Neural crest cell (in vitro differentiated cells): ENCODE measurements at regions not wholly inside any gene's neighbourhood (a gene's known extent, or its start where the extent isn't known, plus 50 kb on each side); places are given as distances from the start of the nearest gene placed in this dataset.

Experiments used
- DNase-seq: peaks from one replicate; pipeline ENCODE4 v3.0.0; 2021; ENCODE audit warnings: low read depth, mixed read lengths, low spot score
- H3K27ac Mint-ChIP-seq: one replicate; pipeline ENCODE4 v1.8.0; 2021; ENCODE audit warnings: mild to moderate bottlenecking, mixed read lengths; ENCODE audit not compliant: unreplicated experiment
- H3K27me3 Mint-ChIP-seq: 2 replicates; pipeline ENCODE4 v1.8.0; 2021; ENCODE audit warnings: low read depth, mild to moderate bottlenecking, mixed read lengths
- H3K36me3 Mint-ChIP-seq: 2 replicates; pipeline ENCODE4 v1.8.0; 2021; ENCODE audit warnings: low read depth, mild to moderate bottlenecking, mixed read lengths
- H3K4me1 Mint-ChIP-seq: 2 replicates; pipeline ENCODE4 v1.8.0; 2021; ENCODE audit warnings: mixed read lengths
- H3K4me3 Mint-ChIP-seq: one replicate; pipeline ENCODE4 v1.8.0; 2021; ENCODE audit warnings: mild to moderate bottlenecking, mixed read lengths
- H3K9me3 Mint-ChIP-seq: 2 replicates; pipeline ENCODE4 v1.8.0; 2021; ENCODE audit warnings: mixed read lengths
- CTCF ChIP-seq: fragments of 200-600 bp; sonication (generic); conservative IDR thresholded peaks from 2 replicates; pipeline ENCODE4 v1.5.0; 2021; ENCODE audit warnings: antibody characterized with exemption, mild to moderate bottlenecking

DNA sequence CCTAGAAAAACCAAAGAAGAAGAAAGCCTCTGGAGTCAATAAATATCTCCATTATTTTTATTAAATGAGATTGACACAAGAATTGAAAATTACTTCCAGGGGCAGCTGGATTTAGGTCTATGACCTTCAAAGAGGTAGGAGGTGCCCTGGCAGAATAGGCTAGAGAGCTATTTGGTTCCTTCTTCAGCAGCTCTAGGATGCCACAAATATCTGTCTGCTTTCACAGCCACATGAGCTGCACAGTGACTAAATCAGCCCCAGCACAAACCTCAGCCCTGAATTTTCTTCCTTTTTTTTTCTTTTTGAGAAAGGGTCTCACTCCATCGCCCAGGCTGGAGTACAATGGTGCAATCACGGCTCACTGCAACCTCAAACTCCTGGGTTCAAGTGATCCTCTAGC lies 223.5 kb downstream of the ABHD5 start:
- no peak for DNase-seq
- no peak overlapping the region for H3K4me3 Mint-ChIP-seq
- TF ChIP-seq CTCF = no peak
- H3K27ac Mint-ChIP-seq = no peak overlapping the region
- H3K27me3 Mint-ChIP-seq = no peaks in the 10 kb centered on the region
- H3K36me3 Mint-ChIP-seq = no peaks in the 10 kb centered on the region
- H3K4me1 Mint-ChIP-seq = peaks cover 5% of the 10 kb centered on the region
- no peaks in the 10 kb centered on the region for H3K9me3 Mint-ChIP-seq

GRCh38 chr3:43915546-43915945 lies 224.8 kb downstream of the ABHD5 start:
- Mint-ChIP-seq H3K27me3 (no peaks in the 10 kb centered on the region), H3K9me3 (no peaks in the 10 kb centered on the region), H3K4me1 (peaks cover 6% of the 10 kb centered on the region), H3K4me3 (no peak overlapping the region), H3K27ac (no peak overlapping the region), H3K36me3 (no peaks in the 10 kb centered on the region)
- DNase-seq = no peak
- no peak for TF ChIP-seq CTCF

- DNase-seq = no peak
- H3K4me3 Mint-ChIP-seq = no peak overlapping the region
- H3K4me1 Mint-ChIP-seq = peaks cover 11% of the 10 kb centered on the region
- TF ChIP-seq CTCF = no peak
- no peaks in the 10 kb centered on the region for H3K9me3 Mint-ChIP-seq
- no peaks in the 10 kb centered on the region for H3K36me3 Mint-ChIP-seq
- H3K27ac Mint-ChIP-seq = no peak overlapping the region
- no peaks in the 10 kb centered on the region for H3K27me3 Mint-ChIP-seq
Measured at GRCh38 chr3:43917361-43917760, 226.6 kb downstream of the ABHD5 start.

- Mint-ChIP-seq H3K4me3 (no peak overlapping the region), H3K36me3 (no peaks in the 10 kb centered on the region), H3K27me3 (no peaks in the 10 kb centered on the region), H3K4me1 (peaks cover 20% of the 10 kb centered on the region), H3K27ac (no peak overlapping the region), H3K9me3 (no peaks in the 10 kb centered on the region)
- DNase-seq = no peak
- no peak for TF ChIP-seq CTCF
Measured at GRCh38 chr3:43919029-43919428, 228.3 kb downstream of the ABHD5 start.

GRCh38 chr3:43921056-43921648 lies 230.4 kb downstream of the ABHD5 start:
- no peaks in the 10 kb centered on the region for H3K27me3 Mint-ChIP-seq
- H3K9me3 Mint-ChIP-seq = no peaks in the 10 kb centered on the region
- no peak overlapping the region for H3K4me3 Mint-ChIP-seq
- no peak overlapping the region for H3K27ac Mint-ChIP-seq
- no peaks in the 10 kb centered on the region for H3K36me3 Mint-ChIP-seq
- H3K4me1 Mint-ChIP-seq = peaks cover 22% of the 10 kb centered on the region
- TF ChIP-seq CTCF = no peak
- DNase-seq = no peak
